Sciatic nerve (tissue), 2 donors: ENCODE measurements at regions not wholly inside any gene's neighbourhood (a gene's known extent, or its start where the extent isn't known, plus 50 kb on each side); places are given as distances from the start of the nearest gene placed in this dataset.
"Not testable (repeated sequence)": the region's sequence is repeated elsewhere in the genome, so short reads cannot be mapped to it uniquely, and the experiment has no call there.

Experiments
- ATAC-seq: fragments of 200-7000 bp; cut with Tn5 transposase; one replicate; pipeline ENCODE4 v1.9.1; 2020; ENCODE audit warnings: mild to moderate bottlenecking, moderate library complexity
- DNase-seq: peaks from one replicate; pipeline ENCODE4 v3.0.0-alpha.2; 2020; ENCODE audit warnings: low spot score
- intact Hi-C: fragments of 100-400 bp; cut with DNase I; formaldehyde crosslinking; loops from one replicate; pipeline ENCODE4 v1.14.2; 2022
- donor health status: DM: no; HTN: no; CAD: no.
- donor health status: DM: no; HTN: no; CAD: no.

DNA sequence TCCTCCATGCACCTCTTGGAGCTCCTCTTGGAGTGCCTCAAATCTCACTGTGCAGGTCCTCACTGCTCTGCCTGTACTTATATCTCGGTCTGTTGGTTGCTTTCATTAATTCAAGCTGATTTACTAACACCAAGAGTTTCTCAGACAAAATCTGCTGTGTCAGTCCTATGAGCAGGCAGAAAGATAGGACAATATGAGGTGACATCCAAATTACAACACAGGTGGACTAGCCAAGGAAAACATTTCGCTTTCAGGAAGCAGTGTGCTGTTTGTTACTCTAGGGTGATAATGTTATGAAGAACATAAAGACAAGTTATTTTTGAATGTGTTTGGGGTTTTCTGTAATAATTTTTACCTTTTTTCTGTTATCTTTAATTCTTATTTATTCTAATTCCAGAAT is 264.1 kb upstream of the ANKH start:
- no peak for DNase-seq
- no peak for ATAC-seq
- intact Hi-C loops = no loop called here

DNA sequence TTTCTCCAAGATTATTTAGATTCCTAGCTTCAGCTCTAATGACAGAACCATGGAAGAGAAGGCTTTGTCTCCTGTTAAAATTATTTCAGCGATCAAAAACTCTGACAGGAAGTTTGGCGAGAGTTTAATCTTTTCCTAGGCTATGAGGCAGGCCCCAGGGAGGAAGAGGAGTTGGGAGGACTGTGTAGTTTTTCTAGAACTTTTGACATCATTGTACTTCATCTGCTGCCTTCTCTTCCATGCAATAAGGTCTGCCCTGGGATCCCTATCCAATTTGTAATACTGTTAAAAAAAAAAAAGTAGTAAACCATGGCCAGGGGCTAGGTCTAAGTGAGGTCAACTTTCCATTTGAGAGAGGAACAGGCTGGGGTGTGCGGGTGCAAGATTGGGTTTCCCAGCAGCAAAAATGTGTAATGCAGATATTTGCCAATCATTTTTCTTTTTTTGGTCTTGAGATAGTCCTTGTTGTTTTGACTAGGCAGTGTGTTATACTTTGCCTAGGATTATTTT is 261.9 kb upstream of the ANKH start:
- intact Hi-C loops = no loop called here
- no peak for ATAC-seq
- no peak for DNase-seq

DNA sequence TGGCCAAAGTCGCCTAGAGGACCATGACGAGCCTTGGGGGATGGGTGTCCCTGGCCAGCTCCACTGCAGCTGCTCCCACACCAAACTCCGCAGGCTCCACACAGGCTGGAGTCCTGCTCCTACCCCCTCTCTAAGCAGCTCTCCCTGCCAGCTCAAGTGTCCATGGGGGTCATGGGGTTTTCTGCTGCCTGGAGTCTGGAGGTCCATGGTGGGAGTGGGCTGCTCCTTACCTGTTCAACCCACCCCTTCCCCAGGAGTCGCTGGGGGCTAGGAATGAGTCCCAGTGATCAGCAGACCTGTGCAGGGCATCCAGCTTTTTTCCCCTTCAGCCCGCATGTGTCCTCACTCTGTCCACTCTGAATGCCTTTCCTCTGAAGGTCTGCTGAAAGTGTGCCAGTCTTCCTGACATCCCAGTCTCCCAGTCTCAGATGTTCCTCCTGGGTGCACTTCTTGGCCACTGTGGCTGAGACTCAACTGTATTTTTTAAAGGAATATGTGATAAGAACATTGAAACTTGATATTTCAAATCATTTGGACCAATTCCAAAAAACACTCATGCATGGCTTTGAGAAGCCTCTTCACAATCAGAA is 261.3 kb upstream of the ANKH start:
- ATAC-seq (peak; percentile 20), DNase-seq (no peak)
- intact Hi-C loops = no loop called here

DNA sequence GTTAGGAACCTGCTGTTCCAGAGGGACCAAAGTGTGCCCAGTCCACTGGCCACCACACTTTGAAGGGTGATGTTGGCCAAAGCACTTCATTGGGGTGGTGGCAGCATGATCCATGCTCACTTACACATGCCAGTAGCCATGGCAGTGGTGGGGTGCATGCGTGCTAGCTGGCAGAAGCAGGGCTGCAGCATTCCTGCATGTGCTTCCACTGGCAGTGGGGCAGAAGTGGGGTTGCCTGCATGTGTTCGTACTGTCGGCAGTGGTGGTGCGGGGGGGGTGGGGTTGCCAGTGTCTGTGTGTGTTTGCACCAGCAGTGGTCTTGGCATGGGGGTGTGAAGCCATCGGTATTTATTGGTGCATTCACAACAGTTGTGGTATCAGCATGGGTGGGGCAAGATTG is 260.3 kb upstream of the ANKH start:
- DNase-seq (no peak), ATAC-seq (no peak)
- intact Hi-C loops = no loop called here

DNA sequence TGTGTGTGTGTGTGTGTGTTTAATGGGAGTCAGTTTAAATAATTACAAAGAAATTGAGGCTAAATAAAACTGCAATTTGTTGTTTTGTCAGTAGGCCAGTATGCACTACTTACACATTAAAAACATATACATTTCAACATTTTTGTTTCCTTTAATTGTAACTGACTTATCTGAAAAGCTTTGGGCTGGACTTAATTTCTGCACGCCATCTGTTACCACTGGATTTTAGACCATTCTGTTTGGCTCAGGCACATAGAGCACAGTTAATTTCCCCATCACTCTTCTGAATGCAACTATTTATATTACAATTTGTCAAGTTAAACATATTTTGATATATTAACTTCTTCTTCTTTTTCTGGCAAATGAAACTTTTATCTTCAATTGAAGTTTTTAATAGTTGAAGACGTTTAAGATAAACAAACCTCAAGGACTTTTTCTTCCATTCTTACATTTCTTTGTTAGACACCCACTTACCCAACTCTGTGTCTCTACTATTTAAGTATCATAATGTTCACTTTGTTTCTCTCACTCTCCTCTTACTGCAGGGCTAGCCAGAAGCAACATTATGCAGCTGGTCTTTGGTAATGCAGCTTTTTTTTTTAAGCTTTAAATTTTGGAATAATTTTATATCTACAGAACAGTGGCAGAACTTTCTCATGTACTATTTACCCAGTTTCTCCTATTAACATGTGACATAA is 253.4 kb upstream of the ANKH start:
- DNase-seq (no peak), ATAC-seq (no peak)
- intact Hi-C loops = no loop called here

DNA sequence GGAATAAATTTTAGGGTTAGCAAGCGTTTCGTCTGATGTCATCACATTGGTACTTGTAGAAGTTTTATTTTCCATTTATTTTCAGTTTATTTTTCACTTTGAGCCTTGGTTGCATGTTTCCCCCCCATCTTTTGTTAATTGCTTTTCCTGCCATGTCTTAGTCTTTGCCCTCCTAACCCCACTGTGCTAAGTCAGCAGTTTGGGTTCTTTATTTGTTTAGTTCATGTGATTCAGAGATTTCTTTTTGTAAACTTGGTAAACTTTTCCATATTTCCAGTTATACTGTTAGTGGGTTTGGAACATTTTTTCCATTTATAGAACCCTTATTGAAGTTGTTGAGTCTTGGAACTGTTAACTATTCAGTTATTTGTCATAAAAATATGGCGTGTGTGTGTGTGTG is 252.9 kb upstream of the ANKH start:
- intact Hi-C loops = no loop called here
- ATAC-seq = no peak
- DNase-seq = no peak

DNA sequence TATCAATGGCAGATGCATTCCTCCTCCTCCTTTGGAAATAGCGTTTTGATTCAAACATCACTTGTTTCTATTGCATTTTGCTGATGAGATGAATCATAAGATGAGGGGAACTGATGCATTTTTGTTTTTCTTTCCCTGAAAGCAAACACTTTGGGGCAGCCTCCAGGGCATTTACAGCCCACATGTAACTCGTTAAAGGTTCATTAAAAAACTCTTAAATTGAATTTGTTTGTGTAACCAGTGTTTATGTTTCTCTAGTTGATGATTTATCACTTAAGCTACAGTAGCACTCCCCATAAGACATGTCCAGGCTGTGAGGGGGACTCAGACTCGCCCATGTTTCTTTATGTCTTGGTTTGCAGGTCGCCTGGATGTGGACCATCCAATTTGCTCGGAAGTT is 246.1 kb upstream of the ANKH start:
- intact Hi-C loops = no loop called here
- ATAC-seq (no peak), DNase-seq (no peak)

DNA sequence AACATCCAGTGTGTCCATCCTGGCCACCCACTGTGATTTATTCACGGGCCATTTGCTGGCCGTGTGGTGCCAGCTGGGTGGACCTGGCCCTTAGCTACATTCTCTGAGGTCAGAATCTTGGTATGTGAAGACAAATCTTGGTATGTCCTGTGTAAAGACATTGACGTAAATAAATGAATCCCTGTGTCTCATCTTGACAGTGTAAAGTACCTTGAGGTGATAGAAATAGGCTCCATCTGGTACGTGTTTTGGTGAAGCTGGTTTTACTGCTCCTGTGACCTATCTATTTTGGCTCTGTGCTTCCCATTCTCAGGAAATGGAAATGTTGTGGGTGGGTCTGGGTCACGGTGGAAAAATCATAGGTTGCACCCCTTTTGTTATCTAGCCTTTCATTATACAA is 245.4 kb upstream of the ANKH start:
- intact Hi-C loops = no loop called here
- ATAC-seq = no peak
- DNase-seq = no peak

DNA sequence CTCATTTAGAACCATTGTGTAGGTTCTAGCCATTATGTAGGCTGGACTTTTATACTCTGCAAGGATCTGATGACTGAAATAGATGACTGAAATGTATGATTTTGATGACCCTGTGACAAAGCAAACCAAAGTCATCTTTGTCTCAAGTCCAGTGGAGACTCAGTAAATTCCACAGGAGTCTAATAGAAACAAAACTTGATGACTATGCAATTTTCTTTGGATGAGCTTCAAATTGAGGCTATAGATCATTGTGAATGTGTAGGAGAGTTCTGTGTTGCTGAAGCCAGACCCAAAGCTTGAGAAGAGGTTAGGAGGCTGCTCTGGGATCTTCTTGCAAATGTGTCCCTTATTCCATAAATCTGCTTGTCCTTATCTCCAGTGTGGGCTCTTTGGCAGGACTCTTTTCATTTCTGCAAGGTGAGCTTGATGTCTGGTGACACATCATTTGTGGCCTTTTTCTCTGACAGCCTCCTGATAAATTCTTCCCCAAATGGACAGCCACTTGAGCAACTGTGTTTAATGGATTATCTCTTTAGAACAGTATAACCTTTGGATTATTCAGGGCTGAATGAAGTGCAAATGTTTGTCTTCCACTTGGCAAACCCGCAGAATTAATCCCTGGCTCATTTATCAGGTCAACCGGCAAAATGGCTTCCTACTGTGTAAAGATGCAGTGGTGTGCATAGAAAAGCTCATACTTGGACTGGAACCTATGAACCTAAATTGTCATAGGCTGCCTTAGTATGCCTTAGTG is 235.1 kb upstream of the ANKH start:
- intact Hi-C loops = no loop called here
- DNase-seq (no peak), ATAC-seq (no peak)

DNA sequence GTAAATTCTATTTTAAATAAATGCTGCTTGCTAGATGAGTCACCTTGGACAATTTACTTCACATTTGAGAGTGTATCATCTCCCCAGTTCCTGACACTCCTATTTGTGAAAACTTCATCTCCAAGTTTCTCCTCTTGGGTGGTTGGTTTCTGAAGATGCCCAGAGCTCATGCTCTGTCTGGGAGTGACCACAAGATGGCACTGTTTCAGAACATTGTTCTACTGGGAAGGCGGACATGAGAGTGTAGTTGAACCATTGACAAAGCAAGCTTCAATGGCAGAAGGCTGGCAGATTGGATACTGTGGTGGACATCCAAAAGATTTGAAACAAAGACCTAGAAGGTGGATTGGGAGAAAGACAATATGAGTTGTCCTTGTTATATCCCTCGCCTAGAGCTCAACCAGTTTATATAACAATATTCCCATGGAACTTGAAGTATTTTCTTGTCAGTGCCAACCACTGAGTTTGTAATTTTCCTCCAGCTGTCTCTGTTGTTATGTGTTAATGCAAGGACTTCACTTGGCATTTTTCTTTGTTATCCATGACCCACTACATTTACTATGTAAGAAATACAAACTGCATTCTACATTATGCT is 234.3 kb upstream of the ANKH start:
- intact Hi-C loops = no loop called here
- DNase-seq (no peak), ATAC-seq (peak; percentile 76)

DNA sequence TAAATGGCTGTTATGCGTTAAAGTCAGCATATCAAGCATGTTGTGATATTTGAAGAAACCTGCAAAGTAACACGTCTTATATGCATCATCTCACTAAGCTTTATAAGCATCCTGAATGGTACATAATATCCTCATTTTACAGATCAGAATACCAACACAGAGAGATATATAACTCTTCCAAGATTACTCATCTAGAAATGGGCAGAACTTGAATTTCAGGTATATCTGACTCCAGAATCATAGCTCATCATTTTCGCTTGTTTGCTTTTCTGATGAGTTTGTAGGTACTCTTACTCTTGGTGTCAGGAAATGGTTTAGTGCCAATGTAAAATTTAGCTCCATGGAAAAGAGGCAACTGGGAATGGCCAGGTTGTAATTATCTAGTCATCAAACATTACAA is 232.3 kb upstream of the ANKH start:
- no peak for DNase-seq
- no peak for ATAC-seq
- intact Hi-C loops = no loop called here

DNA sequence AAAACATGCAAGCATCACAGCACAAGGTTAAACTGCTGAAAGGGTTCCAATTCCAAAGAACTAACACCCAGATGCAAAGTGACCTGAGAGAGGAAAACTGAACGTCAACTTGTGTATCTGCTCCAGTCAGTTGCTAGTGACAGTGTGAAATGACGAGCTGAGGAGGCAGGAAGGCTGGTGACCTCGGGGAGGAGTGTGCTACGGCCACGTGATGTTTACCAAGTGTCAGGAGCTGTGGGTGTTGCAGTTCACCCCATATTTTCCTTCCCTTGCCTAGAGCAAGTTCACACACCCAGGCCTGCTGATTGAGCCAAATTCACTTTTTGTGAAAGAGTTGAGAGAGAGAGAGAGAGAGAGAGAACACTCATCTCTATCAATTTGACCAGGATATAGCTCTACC is 231.6 kb upstream of the ANKH start:
- ATAC-seq (peak; percentile 44), DNase-seq (no peak)
- intact Hi-C loops = no loop called here

DNA sequence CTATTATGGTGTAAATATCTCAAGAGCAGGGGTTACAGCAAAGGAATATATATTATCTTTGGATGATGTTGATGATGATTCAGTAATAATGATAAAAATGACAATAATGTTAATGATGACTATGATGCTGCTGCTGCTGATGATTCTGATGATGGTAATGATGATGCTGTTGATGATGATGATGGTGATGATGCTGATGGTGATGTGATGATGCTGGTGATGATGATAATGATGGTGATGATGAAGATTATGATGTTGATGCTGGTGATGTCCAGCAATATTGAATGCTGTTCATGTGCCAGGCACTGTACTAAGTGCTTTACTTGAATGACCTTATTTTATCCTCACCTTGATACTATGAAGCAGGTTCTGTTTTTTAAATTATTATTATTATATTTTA is 226.0 kb upstream of the ANKH start:
- no peak for DNase-seq
- ATAC-seq = no peak
- intact Hi-C loops = no loop called here

DNA sequence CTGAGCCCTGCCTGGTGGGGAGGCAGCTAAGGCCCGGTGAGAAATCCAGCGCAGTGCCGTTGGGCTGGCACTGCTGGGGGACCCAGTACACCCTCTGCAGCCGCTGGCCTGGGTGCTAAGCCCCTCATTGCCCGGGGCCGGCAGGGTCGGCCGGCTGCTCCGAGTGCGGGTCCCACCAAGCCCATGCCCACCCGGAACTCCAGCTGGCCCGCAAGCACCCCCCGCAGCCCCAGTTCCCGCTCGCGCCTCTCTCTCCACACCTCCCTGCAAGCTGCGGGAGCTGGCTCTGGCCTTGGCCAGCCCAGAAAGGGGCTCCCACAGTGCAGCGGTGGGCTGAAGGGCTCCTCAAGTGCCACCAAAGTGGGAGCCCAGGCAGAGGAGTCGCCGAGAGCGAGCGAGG is 225.1 kb upstream of the ANKH start:
- ATAC-seq, intact Hi-C loops, DNase-seq: not testable (repeated sequence)

DNA sequence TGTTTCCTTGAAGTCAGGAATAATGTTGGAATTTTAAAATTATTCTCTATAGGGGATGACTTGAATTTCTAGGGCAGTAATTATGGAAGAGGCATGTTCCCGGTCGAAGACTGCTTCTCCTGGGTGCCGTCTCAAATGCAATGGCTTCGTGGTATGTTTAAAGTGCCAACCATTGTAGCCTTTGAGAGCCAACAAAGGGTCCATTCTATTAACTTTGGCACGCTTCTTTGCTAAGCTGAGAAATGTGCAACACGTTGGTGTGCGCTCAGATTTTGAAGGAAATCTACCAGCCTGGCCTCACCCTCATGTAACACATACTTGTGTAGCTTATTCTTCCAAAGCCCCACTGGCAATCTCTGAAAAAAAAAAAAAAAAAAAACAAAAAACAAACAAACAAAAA is 221.2 kb upstream of the ANKH start:
- intact Hi-C loops = no loop called here
- ATAC-seq (peak; percentile 67), DNase-seq (no peak)

DNA sequence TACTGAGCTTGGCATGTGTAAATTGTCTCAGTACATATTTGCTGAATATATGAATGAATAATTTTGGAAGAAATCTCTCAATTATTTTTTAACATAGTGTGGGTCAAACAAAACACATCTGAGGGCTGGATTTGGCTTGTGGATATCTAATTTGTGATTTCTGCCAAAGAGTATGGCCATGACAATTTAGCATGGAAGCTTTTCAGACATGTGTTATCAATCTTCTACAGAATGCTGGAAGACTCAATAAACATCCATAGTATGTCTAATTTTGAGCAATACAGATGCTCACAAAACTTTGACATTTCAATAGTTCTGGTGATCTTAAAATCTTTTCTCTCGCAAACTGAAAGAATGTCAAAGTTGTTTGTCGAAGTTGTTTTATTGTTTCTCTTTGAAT is 214.1 kb upstream of the ANKH start:
- ATAC-seq (no peak), DNase-seq (no peak)
- intact Hi-C loops = no loop called here

DNA sequence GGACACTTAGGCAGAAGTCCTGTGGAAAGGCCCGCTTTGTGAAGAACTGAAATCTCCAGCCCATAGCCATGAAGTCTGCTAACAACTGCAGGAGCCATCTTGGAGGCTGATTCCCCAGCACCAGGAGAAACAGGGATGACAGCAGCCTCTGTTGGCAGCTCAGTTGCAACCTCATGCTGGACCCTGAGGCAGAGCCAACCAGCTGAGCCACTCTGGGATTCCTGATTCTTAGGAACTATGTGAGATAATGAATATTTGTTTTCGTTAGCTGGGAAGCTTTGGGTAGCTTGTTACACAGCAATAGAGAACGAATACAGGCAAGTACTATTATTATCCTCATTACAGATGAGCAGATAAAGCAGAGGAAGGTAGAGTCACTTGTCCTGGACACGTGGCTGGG is 210.5 kb upstream of the ANKH start:
- no peak for DNase-seq
- ATAC-seq = no peak
- intact Hi-C loops = no loop called here

DNA sequence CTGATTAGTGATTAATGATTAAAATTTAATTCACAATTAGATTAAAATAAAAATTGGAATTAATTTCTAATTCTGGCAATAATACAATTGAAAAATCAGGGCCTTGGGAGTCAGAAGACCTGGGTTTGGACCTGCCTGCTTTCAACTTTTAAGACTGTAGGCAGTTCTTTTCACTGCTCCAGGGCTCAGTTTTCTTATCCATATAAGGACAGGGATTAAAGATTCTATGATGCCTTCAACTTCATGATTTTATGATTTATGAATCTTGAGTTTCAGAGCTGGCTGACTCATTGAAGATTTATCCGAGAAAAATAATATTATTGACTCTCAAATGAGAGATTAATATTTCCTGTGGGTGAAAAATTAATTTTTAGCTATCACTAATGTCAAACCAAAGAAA is 208.6 kb upstream of the ANKH start:
- no peak for DNase-seq
- intact Hi-C loops = no loop called here
- no peak for ATAC-seq

DNA sequence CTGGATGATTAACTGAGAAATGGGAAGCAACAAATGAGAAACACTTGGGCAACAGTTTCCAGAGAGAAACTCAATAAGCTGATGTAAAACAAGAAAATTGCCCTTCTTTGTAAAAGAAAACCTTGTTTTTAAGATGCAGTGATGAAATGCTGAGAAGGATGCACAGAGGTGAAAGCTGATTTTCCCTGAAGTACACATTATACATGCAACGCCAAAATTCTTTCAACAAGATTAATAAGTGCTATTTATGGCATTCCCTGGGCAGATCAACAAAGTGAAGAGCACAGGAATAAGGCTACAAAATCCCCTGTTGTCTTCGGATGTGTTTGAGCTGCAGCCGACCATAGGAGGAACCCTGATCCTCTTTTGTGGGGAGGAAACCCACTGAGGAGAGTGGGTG is 208.0 kb upstream of the ANKH start:
- DNase-seq (no peak), ATAC-seq (peak; percentile 36)
- intact Hi-C loops = no loop called here

DNA sequence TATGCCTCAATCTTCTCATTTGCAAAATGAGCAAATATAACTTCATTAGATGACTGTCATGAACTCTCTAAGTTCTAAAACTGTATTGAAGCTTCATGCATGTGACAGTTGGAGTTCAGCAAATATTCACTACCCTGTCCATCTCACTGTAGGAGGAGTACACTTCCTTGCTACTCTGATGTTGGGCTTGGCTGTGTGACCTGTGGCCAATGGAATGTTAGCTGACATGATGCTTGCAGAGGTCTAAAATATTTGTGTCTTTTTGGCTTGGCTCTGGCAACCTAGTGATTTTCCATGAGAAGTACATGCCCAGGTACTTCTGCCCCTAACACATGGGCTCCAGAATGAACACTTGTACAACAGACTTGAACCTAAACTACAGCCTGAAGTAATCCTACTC is 203.1 kb upstream of the ANKH start:
- no peak for ATAC-seq

More for the DNA sequence above, 203.1 kb upstream of the ANKH start:
- intact Hi-C loops = no loop called here
- DNase-seq = no peak
